COLO829 (cell line): ENCODE measurements at regions not wholly inside any gene's neighbourhood (a gene's known extent, or its start where the extent isn't known, plus 50 kb on each side); places are given as distances from the start of the nearest gene placed in this dataset.
A peak's percentile ranks its signal among the peaks of the same experiment; 100 is the strongest.
"Not testable (repeated sequence)": the region's sequence is repeated elsewhere in the genome, so short reads cannot be mapped to it uniquely, and the experiment has no call there.

Experiments used
- DNase-seq: peaks from one replicate; pipeline ENCODE4 v3.0.0; 2012; ENCODE audit warnings: low spot score

- peak; percentile 62 for DNase-seq
Observed at GRCh38 chr14:87049950-87050349, 943.0 kb downstream of the GALC start.

- no peak for DNase-seq
Observed at GRCh38 chr14:87046960-87047359, 946.0 kb downstream of the GALC start.

GRCh38 chr14:87045956-87046355 lies 947.0 kb downstream of the GALC start:
- no peak for DNase-seq

DNA sequence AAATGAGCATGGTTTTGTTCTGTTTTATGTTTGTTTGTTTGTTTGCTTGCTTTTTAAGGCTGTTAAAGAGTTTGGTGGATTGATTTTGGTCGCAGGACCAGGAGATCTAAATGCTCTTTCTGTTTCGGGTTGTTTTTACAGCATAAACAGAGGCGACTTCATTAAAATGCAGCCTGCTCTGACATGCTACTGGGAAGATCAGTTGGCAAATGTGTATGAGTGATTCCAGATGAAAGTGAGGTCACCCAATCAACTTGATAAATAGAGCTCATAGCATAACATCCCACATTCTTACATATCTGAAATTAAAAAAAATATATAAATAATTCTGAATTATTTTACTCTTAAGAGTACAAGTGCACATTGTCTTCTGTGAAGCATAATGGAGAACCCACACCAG lies 947.7 kb downstream of the GALC start:
- DNase-seq = no peak

- no peak for DNase-seq
Observed at GRCh38 chr14:87044807-87045206, 948.2 kb downstream of the GALC start.

DNA sequence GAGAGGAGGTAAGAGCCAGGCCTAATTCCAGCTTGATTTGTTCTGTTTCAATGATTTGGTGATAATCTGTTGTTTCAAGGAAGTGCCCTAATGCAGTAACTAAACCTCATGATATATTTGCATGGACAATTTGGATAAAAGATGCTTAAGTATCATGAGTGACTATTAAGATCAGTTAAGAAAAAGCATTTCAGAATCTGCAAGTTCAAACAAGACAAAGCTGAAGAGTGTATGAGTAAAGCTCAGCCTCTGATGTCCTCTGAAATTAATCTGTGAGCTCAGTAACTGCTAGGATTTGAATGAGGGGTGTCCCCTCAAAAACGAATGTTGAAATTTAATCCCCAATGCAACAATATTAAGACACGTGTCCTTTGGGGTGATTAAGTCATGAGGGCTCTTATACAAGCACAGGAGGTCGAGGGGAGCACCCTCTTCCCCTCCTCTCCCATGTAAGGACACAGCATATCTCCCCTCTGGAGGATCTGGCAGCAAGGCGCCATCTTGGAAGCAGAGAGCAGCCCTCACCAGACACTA lies 949.2 kb downstream of the GALC start:
- no peak for DNase-seq

- no peak for DNase-seq
Observed at GRCh38 chr14:87042354-87042753, 950.6 kb downstream of the GALC start.

DNA sequence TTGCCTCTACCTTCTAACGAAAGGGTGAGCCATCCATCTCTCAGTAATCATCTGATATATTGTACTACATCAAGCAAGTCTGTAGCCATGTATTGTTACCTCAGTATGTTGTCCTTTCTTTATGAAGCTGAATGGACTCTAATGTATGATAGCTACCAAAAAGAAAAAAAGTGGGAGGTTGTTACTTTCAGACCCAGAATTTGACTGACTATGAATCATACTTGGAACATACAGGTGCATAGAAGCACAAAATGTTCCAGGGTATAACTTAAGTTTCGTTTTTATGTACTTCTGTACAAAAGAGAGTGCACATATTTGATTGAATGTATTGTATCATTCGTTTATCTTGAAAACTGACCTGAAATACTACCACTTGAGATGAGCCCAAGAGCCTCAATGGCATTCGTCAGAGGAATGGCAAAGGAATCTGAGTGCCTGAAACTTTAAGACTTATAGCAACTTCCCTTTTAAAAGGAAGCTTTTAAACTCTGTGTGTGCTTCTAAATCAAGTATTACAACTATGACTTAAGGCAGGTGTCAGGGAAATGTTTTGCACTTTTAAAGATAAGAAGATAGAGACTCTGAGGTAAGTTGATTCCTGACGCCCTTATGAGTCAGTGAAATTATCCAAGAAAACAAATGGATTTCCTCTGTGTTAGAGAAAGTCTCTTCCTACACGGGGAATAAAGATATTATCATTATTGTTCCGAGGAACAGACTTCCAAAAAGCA lies 951.5 kb downstream of the GALC start:
- no peak for DNase-seq

DNA sequence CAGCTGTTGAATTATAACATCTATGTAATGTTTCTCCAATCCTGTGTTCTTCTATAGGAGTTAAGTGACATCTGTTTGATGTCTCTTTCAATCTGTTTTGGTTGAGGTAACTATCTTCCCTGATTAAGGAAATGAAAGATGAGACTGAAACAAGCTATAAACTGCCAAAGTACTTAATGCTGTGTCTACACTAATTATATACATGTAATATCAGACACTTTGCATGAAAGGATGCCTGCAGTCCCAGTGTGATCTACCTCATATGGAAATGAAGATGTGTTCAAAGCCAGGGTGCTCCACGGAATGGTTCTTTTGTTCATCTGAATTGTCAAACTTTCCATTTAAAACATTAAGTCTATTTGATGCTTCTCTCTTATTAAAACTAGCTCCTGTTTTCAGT lies 958.3 kb downstream of the GALC start:
- DNase-seq = no peak

DNA sequence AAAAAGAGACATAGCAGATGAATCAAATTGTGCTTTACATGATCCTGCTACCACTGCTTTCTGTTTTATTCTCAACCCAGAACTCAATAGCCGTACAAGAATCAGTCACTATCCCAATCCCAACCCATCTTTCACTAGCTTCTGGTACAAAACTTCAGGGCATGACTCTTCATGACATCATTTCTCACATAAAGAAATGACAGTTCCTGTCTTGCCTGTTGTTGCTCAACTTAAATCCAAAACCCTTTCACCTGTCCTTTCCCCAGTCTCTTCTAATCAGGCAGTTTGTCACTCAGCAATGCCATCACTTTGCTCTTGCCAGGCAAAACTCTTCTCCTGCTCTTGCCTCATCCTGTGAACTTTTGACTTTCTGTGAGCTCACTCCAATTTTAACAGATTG lies 962.8 kb downstream of the GALC start:
- DNase-seq = no peak

- DNase-seq = not testable (repeated sequence)
Observed at GRCh38 chr14:87020106-87020505, 972.9 kb downstream of the GALC start.

GRCh38 chr14:87018294-87018693 lies 974.7 kb downstream of the GALC start:
- no peak for DNase-seq

- no peak for DNase-seq
Observed at GRCh38 chr14:87017335-87017734, 975.6 kb downstream of the GALC start.

DNA sequence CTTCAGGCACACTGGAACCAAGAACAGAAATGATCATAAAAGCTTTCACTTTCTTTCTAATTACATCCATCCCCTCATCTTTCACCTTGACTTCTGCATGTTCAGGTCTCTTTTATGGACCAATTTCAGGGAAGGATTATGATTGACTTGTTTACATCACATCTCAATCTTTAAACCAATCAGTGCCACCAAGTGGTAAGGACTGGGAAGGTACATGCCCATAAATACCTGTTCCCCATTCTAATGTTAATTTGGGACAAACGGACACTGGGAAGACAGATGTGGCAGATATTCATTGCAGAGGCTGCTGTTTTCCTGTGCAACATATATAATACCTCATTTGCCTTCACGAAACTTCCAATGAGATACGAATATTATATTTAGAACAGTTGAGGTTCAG lies 978.1 kb downstream of the GALC start:
- peak; percentile 5 for DNase-seq

- no peak for DNase-seq
Observed at GRCh38 chr14:87013583-87013982, 979.4 kb downstream of the GALC start.

GRCh38 chr14:87008965-87009364 lies 984.0 kb downstream of the GALC start:
- no peak for DNase-seq

GRCh38 chr14:87005280-87005679 lies 987.7 kb downstream of the GALC start:
- DNase-seq = no peak

DNA sequence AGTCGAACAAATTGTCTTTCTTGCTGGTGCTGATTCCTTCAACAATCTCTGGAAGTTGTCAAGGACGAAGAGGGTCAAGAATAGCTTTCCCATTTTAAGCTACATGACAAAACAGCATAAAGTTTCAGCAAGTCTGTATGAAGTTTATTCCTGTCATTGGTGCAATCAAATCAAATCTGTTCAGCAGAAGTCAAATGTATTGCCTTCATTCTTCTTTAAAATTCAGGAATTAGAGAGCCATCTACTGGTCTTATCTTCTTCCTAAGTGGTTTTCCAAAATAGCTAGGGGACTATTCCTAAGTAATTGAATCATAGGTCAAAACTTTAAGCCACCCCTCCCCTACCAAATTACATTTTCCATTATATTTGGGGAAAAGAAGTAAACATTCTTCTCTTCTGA lies 990.2 kb downstream of the GALC start:
- peak; percentile 6 for DNase-seq

- DNase-seq = no peak
Observed at GRCh38 chr14:87001333-87001732, 991.6 kb downstream of the GALC start.

DNA sequence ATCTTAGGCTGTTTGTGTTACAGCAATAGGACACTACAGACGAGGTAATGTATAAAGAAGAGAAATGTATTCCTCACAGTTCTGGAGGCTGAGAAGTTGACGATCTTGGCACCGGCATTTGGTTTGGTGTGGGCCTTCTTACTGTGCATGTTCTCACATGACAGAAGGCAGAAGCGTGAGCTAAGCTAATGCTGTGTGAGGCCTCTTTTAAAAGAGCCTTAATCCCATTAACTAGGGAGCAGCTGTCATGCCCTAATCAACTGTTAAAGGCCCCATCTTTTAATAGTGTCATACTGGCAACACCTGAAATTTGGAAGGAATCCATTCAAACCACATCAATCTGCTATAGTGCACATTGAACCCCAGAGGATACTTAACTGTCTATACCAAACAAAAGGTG lies 992.9 kb downstream of the GALC start:
- DNase-seq = no peak

DNA sequence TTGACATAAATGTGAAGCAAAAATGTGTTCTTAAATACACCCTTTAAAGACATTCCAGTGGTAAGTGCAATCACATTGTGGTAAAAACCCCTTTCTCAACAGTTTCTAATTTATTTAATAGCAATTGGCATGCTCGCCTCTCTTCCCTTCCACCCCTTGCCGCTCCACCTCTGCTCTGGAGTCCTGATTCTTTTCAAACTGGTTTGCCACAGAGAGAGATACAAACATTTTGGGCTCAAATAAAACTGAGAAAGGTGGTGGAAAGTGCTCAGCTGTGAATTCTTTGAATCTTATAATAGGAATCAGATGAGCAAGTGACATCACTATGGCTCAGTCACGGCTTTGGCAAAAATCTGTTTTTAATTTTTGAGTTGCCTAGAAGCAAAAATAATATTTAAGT lies 993.9 kb downstream of the GALC start:
- no peak for DNase-seq

- DNase-seq = no peak
Observed at GRCh38 chr14:86997271-86997670, 995.7 kb downstream of the GALC start.

- DNase-seq = no peak
Observed at GRCh38 chr14:86990396-86990795, 1002.6 kb downstream of the GALC start.

- no peak for DNase-seq
Observed at GRCh38 chr14:86989285-86989684, 1003.7 kb downstream of the GALC start.
